ENCODE measurements at regions not wholly inside any gene's neighbourhood (a gene's known extent, or its start where the extent isn't known, plus 50 kb on each side); places are given as distances from the start of the nearest gene placed in this dataset.

DNA sequence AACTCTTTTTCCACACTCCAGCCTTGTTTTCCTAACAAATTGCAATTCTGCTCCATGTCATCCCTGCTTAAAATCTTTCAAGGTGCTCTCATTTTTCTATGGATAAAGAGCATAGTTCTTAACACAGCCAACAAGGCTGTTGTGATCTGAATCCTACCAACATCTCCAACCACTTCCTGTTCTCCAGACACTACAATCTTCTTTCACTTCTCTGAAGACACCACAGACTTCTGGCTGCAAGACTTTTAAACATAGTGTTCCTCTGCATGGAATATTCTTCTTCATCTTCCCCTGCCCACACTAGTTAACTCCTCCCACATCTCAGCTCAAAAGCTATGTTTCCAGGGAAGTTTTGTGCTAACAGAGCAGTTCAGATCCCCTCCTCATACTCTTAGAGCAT lies 404.8 kb downstream of the MAN2A1 start (continued):
- TF ChIP-seq RNF2 (IDR thresholded peaks at IDR 0.05; ENCODE audit: borderline replicate concordance, low read depth, low read length, missing control alignments, poor library complexity, severe bottlenecking) (no peak), SIN3A (conservative IDR thresholded peaks at IDR 0.05 in 1 of 2, IDR thresholded peaks at IDR 0.05 in 1 of 2; ENCODE audit: low read depth in 1 of 2, low read length in 2 of 2) (no peak), SP2 (IDR thresholded peaks at IDR 0.05; ENCODE audit: low read length) (no peak)
